ENCODE measurements at regions not wholly inside any gene's neighbourhood (a gene's known extent, or its start where the extent isn't known, plus 50 kb on each side); places are given as distances from the start of the nearest gene placed in this dataset.

- intact Hi-C loops (cut with micrococcal nuclease): no loop called here
- Mint-ChIP-seq H3K27ac (no peak overlapping the region), H3K4me3 (no peak overlapping the region), H3K36me3 (ENCODE audit: low read depth) (no peaks in the 10 kb centered on the region), H3K27me3 (ENCODE audit: insufficient read depth) (peaks cover 10% of the 10 kb centered on the region), H3K4me1 (ENCODE audit: low read depth) (no peaks in the 10 kb centered on the region), H3K9me3 (no peaks in the 10 kb centered on the region)
- no peak for DNase-seq (ENCODE audit: low spot score)
Measured at GRCh38 chr7:155166673-155167370, 96.7 kb downstream of the HTR5A start.

GRCh38 chr7:155167706-155168365 is 97.7 kb downstream of the HTR5A start:
- no peaks in the 10 kb centered on the region for H3K9me3 Mint-ChIP-seq
- intact Hi-C loops (cut with micrococcal nuclease): no loop called here
- DNase-seq (ENCODE audit: low spot score): no peak
- no peak overlapping the region for H3K27ac Mint-ChIP-seq
- peaks cover 10% of the 10 kb centered on the region for H3K27me3 Mint-ChIP-seq (ENCODE audit: insufficient read depth)
- no peaks in the 10 kb centered on the region for H3K36me3 Mint-ChIP-seq (ENCODE audit: low read depth)
- no peaks in the 10 kb centered on the region for H3K4me1 Mint-ChIP-seq (ENCODE audit: low read depth)
- no peak overlapping the region for H3K4me3 Mint-ChIP-seq

- Mint-ChIP-seq H3K36me3 (ENCODE audit: low read depth) (no peaks in the 10 kb centered on the region), H3K4me1 (ENCODE audit: low read depth) (no peaks in the 10 kb centered on the region), H3K27ac (no peak overlapping the region), H3K27me3 (ENCODE audit: insufficient read depth) (peaks cover 10% of the 10 kb centered on the region), H3K4me3 (no peak overlapping the region), H3K9me3 (no peaks in the 10 kb centered on the region)
- intact Hi-C loops (cut with micrococcal nuclease): no loop called here
- DNase-seq (ENCODE audit: low spot score): no peak
Measured at GRCh38 chr7:155168597-155169480, 98.7 kb downstream of the HTR5A start.

- H3K4me1 Mint-ChIP-seq (ENCODE audit: low read depth): no peaks in the 10 kb centered on the region
- H3K9me3 Mint-ChIP-seq: no peaks in the 10 kb centered on the region
- DNase-seq (ENCODE audit: low spot score): no peak
- no peak overlapping the region for H3K27ac Mint-ChIP-seq
- H3K27me3 Mint-ChIP-seq (ENCODE audit: insufficient read depth): peaks cover 11% of the 10 kb centered on the region
- no peaks in the 10 kb centered on the region for H3K36me3 Mint-ChIP-seq (ENCODE audit: low read depth)
- intact Hi-C loops (cut with micrococcal nuclease): no loop called here
- no peak overlapping the region for H3K4me3 Mint-ChIP-seq
Measured at GRCh38 chr7:155169498-155170065, 99.5 kb downstream of the HTR5A start.

GRCh38 chr7:155170331-155170730 is 100.2 kb downstream of the HTR5A start:
- Mint-ChIP-seq H3K27ac (no peak overlapping the region), H3K4me3 (no peak overlapping the region), H3K9me3 (no peaks in the 10 kb centered on the region), H3K36me3 (ENCODE audit: low read depth) (no peaks in the 10 kb centered on the region), H3K27me3 (ENCODE audit: insufficient read depth) (peaks cover 11% of the 10 kb centered on the region), H3K4me1 (ENCODE audit: low read depth) (no peaks in the 10 kb centered on the region)
- intact Hi-C loops (cut with micrococcal nuclease): no loop called here
- DNase-seq (ENCODE audit: low spot score): no peak

GRCh38 chr7:155172141-155172540 is 102.0 kb downstream of the HTR5A start:
- Mint-ChIP-seq H3K4me1 (ENCODE audit: low read depth) (no peaks in the 10 kb centered on the region), H3K36me3 (ENCODE audit: low read depth) (no peaks in the 10 kb centered on the region), H3K27ac (no peak overlapping the region), H3K27me3 (ENCODE audit: insufficient read depth) (peaks cover 12% of the 10 kb centered on the region), H3K4me3 (no peak overlapping the region), H3K9me3 (no peaks in the 10 kb centered on the region)
- intact Hi-C loops (cut with micrococcal nuclease): no loop called here
- no peak for DNase-seq (ENCODE audit: low spot score)

- Mint-ChIP-seq H3K9me3 (peaks cover 3% of the 10 kb centered on the region), H3K4me1 (ENCODE audit: low read depth) (no peaks in the 10 kb centered on the region), H3K4me3 (no peak overlapping the region), H3K27ac (no peak overlapping the region), H3K36me3 (ENCODE audit: low read depth) (no peaks in the 10 kb centered on the region), H3K27me3 (ENCODE audit: insufficient read depth) (peaks cover 14% of the 10 kb centered on the region)
- no peak for DNase-seq (ENCODE audit: low spot score)
- intact Hi-C loops (cut with micrococcal nuclease): no loop called here
Measured at GRCh38 chr7:155173905-155174304, 103.8 kb downstream of the HTR5A start.

- intact Hi-C loops (cut with micrococcal nuclease): no loop called here
- H3K27ac Mint-ChIP-seq: no peak overlapping the region
- peaks cover 3% of the 10 kb centered on the region for H3K9me3 Mint-ChIP-seq
- H3K27me3 Mint-ChIP-seq (ENCODE audit: insufficient read depth): peaks cover 8% of the 10 kb centered on the region
- DNase-seq (ENCODE audit: low spot score): no peak
- no peak overlapping the region for H3K4me3 Mint-ChIP-seq
- no peaks in the 10 kb centered on the region for H3K36me3 Mint-ChIP-seq (ENCODE audit: low read depth)
- H3K4me1 Mint-ChIP-seq (ENCODE audit: low read depth): no peaks in the 10 kb centered on the region
Measured at GRCh38 chr7:155178096-155178495, 108.0 kb downstream of the HTR5A start.

- Mint-ChIP-seq H3K36me3 (ENCODE audit: low read depth) (no peaks in the 10 kb centered on the region), H3K4me1 (ENCODE audit: low read depth) (no peaks in the 10 kb centered on the region), H3K27me3 (ENCODE audit: insufficient read depth) (peaks cover 6% of the 10 kb centered on the region), H3K9me3 (peaks cover 26% of the 10 kb centered on the region), H3K27ac (no peak overlapping the region), H3K4me3 (no peak overlapping the region)
- DNase-seq (ENCODE audit: low spot score): no peak
- intact Hi-C loops (cut with micrococcal nuclease): no loop called here
Measured at GRCh38 chr7:155181768-155182167, 111.6 kb downstream of the HTR5A start.

GRCh38 chr7:155182406-155182970 is 112.4 kb downstream of the HTR5A start:
- Mint-ChIP-seq H3K27ac (no peak overlapping the region), H3K27me3 (ENCODE audit: insufficient read depth) (peaks cover 6% of the 10 kb centered on the region), H3K4me1 (ENCODE audit: low read depth) (no peaks in the 10 kb centered on the region), H3K9me3 (peaks cover 29% of the 10 kb centered on the region), H3K36me3 (ENCODE audit: low read depth) (no peaks in the 10 kb centered on the region), H3K4me3 (no peak overlapping the region)
- intact Hi-C loops (cut with micrococcal nuclease): no loop called here
- no peak for DNase-seq (ENCODE audit: low spot score)

GRCh38 chr7:155183655-155184054 is 113.5 kb downstream of the HTR5A start:
- Mint-ChIP-seq H3K4me3 (no peak overlapping the region), H3K27me3 (ENCODE audit: insufficient read depth) (peaks cover 4% of the 10 kb centered on the region), H3K27ac (no peak overlapping the region), H3K36me3 (ENCODE audit: low read depth) (no peaks in the 10 kb centered on the region), H3K9me3 (peaks cover 29% of the 10 kb centered on the region), H3K4me1 (ENCODE audit: low read depth) (peaks cover 5% of the 10 kb centered on the region)
- no peak for DNase-seq (ENCODE audit: low spot score)
- intact Hi-C loops (cut with micrococcal nuclease): no loop called here

GRCh38 chr7:155184923-155185322 is 112.8 kb upstream of the INSIG1 start:
- DNase-seq (ENCODE audit: low spot score): no peak
- no peak overlapping the region for H3K4me3 Mint-ChIP-seq

More at GRCh38 chr7:155184923-155185322, 112.8 kb upstream of the INSIG1 start:
- H3K4me1 Mint-ChIP-seq (ENCODE audit: low read depth): peaks cover 10% of the 10 kb centered on the region
- no peaks in the 10 kb centered on the region for H3K36me3 Mint-ChIP-seq (ENCODE audit: low read depth)
- H3K27me3 Mint-ChIP-seq (ENCODE audit: insufficient read depth): peaks cover 4% of the 10 kb centered on the region
- no peak overlapping the region for H3K27ac Mint-ChIP-seq
- intact Hi-C loops (cut with micrococcal nuclease): no loop called here
- peaks cover 29% of the 10 kb centered on the region for H3K9me3 Mint-ChIP-seq
